Smooth muscle cell (in vitro differentiated cells): ENCODE measurements at regions not wholly inside any gene's neighbourhood (a gene's known extent, or its start where the extent isn't known, plus 50 kb on each side); places are given as distances from the start of the nearest gene placed in this dataset.

Experiments
- DNase-seq: peaks from one replicate; lab custom pipeline; 2025; ENCODE audit not compliant: unreplicated experiment; lab: John Stamatoyannopoulos, UW
- H2AFZ ChIP-seq: fragments of 200-600 bp; sonication (generic); 2 replicates; pipeline ENCODE4 v1.6.0; 2016; ENCODE audit warnings: antibody characterized with exemption, low read depth, mild to moderate bottlenecking
- H3F3A ChIP-seq: fragments of 200-600 bp; sonication (generic); 2 replicates; pipeline ENCODE4 v1.6.0; 2017; ENCODE audit warnings: antibody characterized with exemption, low read depth
- H3K27ac ChIP-seq: fragments of 200-600 bp; sonication (generic); 2 replicates; pipeline ENCODE4 v1.5.1; 2016; ENCODE audit warnings: low read depth, mild to moderate bottlenecking
- H3K27me3 ChIP-seq: fragments of 200-600 bp; sonication (generic); 2 replicates; pipeline ENCODE4 v1.6.1; 2016; ENCODE audit warnings: low read depth, mild to moderate bottlenecking
- H3K36me3 ChIP-seq: fragments of 200-600 bp; sonication (generic); 2 replicates; pipeline ENCODE4 v1.5.1; 2016; ENCODE audit warnings: low read depth
- H3K4me1 ChIP-seq: fragments of 200-600 bp; sonication (generic); 2 replicates; pipeline ENCODE4 v1.5.1; 2016; ENCODE audit warnings: low read depth
- H3K4me2 ChIP-seq: fragments of 200-600 bp; sonication (generic); 2 replicates; pipeline ENCODE4 v1.6.0; 2016; ENCODE audit warnings: mild to moderate bottlenecking
- H3K4me3 ChIP-seq: fragments of 200-600 bp; sonication (generic); 2 replicates; pipeline ENCODE4 v1.5.1; 2016; ENCODE audit warnings: mild to moderate bottlenecking
- H3K79me2 ChIP-seq: fragments of 200-600 bp; sonication (generic); 2 replicates; pipeline ENCODE4 v1.6.0; 2016; ENCODE audit warnings: low read depth, mild to moderate bottlenecking
- H3K9ac ChIP-seq: fragments of 200-600 bp; sonication (generic); 2 replicates; pipeline ENCODE4 v1.6.0; 2016; ENCODE audit warnings: low read depth
- H3K9me3 ChIP-seq: fragments of 200-600 bp; sonication (generic); replicated peaks from 2 replicates; pipeline ENCODE4 v1.5.1; 2016; ENCODE audit warnings: low read depth
- H4K20me1 ChIP-seq: fragments of 200-600 bp; sonication (generic); 2 replicates; pipeline ENCODE4 v1.6.0; 2016; ENCODE audit warnings: low read depth
- WGBS: methylation state at CpG from one replicate; pipeline ENCODE4 v1.1.7; 2016; ENCODE audit warnings: low lambda C conversion rate; 5-methylcytosine and 5-hydroxymethylcytosine counted together
- TF ChIP-seq, protein P1 (sequence below): fragments of 200-600 bp; sonication (generic); IDR thresholded peaks from 2 replicates; pipeline ENCODE4 v1.5.1; 2017; ENCODE audit warnings: borderline replicate concordance, mild to moderate bottlenecking, antibody characterized with exemption; ENCODE audit not compliant: insufficient read depth, poor library complexity, severe bottlenecking

DNA sequence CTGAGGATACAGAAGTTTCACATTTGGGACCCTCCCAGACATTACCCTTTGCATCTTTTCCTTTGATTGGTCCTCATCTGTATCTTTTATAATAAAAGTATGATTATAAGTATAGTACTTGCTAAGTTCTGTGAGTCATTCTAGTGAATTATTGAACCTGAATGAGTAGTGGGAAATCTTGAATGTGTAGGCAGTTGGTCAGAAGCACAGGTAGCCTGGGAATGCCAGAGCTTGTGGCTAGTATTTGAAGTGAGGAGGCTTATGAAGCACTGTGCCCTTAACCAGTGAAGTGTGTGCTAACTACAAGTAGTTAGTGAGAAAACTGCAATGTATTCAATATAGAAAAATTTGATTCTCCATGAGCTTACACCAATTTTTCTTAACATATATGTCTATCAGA, 257.6 kb downstream of the GRB14 start:
- Histone ChIP-seq H2AFZ (no peak overlapping the region), H3K36me3 (no peaks in the 10 kb centered on the region)

DNA sequence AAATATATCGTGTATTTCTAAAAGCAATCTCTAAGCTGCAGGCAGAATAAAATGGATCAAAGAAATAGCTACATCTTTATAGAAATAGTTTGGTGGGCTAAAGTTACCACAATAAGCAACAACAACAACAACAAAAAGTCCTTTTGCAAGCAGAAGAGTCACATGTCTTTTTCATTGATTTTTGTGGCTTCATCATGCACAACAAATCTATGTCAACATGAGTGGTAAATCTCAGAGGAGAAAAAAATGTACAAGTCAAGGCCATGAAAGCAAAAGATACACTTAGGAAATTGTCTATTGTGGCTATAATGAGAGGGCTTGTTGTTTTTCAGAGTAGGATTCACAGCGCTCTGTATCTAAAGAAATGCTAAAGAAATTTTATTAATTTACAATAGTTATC, 269.7 kb downstream of the GRB14 start:
- no peak for DNase-seq
- WGBS = 86% methylated on average over 2 of the region's 2 CpGs
- no peaks in the 10 kb centered on the region for H3K79me2 ChIP-seq
- TF ChIP-seq, protein P1, sequence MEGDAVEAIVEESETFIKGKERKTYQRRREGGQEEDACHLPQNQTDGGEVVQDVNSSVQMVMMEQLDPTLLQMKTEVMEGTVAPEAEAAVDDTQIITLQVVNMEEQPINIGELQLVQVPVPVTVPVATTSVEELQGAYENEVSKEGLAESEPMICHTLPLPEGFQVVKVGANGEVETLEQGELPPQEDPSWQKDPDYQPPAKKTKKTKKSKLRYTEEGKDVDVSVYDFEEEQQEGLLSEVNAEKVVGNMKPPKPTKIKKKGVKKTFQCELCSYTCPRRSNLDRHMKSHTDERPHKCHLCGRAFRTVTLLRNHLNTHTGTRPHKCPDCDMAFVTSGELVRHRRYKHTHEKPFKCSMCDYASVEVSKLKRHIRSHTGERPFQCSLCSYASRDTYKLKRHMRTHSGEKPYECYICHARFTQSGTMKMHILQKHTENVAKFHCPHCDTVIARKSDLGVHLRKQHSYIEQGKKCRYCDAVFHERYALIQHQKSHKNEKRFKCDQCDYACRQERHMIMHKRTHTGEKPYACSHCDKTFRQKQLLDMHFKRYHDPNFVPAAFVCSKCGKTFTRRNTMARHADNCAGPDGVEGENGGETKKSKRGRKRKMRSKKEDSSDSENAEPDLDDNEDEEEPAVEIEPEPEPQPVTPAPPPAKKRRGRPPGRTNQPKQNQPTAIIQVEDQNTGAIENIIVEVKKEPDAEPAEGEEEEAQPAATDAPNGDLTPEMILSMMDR = no peak
- H3K27me3 ChIP-seq = no peaks in the 10 kb centered on the region
- H3K27ac ChIP-seq = no peak overlapping the region
- H3K4me2 ChIP-seq = no peak overlapping the region
- H3K4me1 ChIP-seq = no peaks in the 10 kb centered on the region
- no peak overlapping the region for H3K4me3 ChIP-seq
- no peak overlapping the region for H2AFZ ChIP-seq
- H3K36me3 ChIP-seq = no peaks in the 10 kb centered on the region
- no peaks in the 10 kb centered on the region for H3F3A ChIP-seq
- H4K20me1 ChIP-seq = no peaks in the 10 kb centered on the region
- no peak overlapping the region for H3K9ac ChIP-seq
- H3K9me3 ChIP-seq = no peaks in the 10 kb centered on the region

More for the DNA sequence above, 257.6 kb downstream of the GRB14 start:
- Histone ChIP-seq H3F3A (no peaks in the 10 kb centered on the region), H3K9me3 (no peaks in the 10 kb centered on the region), H3K4me2 (no peak overlapping the region), H4K20me1 (no peaks in the 10 kb centered on the region), H3K27ac (no peak overlapping the region), H3K79me2 (no peaks in the 10 kb centered on the region), H3K4me3 (no peak overlapping the region), H3K27me3 (peaks cover 4% of the 10 kb centered on the region), H3K4me1 (no peaks in the 10 kb centered on the region), H3K9ac (no peak overlapping the region)
- TF ChIP-seq, protein P1 = no peak
- no peak for DNase-seq

DNA sequence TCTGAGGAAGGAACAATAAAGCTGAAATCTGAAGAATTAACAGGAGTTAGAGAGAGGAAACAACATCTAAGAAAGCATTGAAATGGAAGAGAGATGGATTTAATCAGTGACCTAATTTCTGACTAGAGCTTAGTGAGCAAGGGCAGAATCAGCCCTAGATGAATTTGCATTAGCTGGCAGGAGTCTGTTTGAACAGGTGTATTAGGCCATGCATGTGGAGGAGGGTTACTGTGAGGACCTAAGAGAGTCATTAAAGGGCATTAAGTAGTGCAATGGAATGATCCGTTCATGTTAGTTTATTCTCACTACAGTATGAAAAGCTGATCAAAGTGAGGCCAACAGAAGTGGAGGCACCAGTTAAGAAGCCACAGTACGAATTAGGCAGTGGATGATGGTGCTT, 285.3 kb downstream of the GRB14 start:
- Histone ChIP-seq H3K4me3 (no peak overlapping the region), H3K9me3 (no peaks in the 10 kb centered on the region), H3K27me3 (no peaks in the 10 kb centered on the region), H3K4me2 (no peak overlapping the region), H3K27ac (no peak overlapping the region), H3F3A (no peaks in the 10 kb centered on the region), H3K9ac (no peak overlapping the region), H4K20me1 (no peaks in the 10 kb centered on the region), H2AFZ (no peak overlapping the region), H3K79me2 (no peaks in the 10 kb centered on the region), H3K36me3 (no peaks in the 10 kb centered on the region), H3K4me1 (no peaks in the 10 kb centered on the region)
- TF ChIP-seq, protein P1 = no peak
- DNase-seq = no peak
- WGBS = 83% methylated on average over 2 of the region's 2 CpGs

DNA sequence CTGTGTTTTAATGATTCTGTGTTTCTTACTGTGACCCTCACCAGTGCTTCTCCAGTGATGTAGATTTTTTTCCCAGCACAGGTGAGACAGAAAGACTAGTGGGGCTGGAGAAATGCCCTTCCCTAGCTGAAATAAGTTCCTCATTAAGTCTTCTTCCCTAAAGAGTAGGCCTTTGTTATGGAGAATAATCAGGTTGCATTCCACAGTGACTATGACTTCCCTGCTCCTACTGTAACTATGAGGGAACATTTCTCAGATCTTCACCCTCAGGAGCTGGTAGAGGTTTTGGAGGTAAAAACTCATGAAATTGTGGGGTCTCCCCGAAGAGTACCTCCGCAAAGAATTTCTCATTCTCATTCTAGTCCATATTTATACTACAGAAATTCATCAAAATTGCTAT, 286.2 kb downstream of the GRB14 start:
- TF ChIP-seq, protein P1 = no peak
- Histone ChIP-seq H3F3A (no peaks in the 10 kb centered on the region), H3K36me3 (no peaks in the 10 kb centered on the region), H3K79me2 (no peaks in the 10 kb centered on the region), H3K4me1 (no peaks in the 10 kb centered on the region), H3K4me2 (no peak overlapping the region), H3K27me3 (no peaks in the 10 kb centered on the region), H3K9me3 (no peaks in the 10 kb centered on the region), H3K9ac (no peak overlapping the region), H2AFZ (no peak overlapping the region), H3K27ac (no peak overlapping the region), H3K4me3 (no peak overlapping the region), H4K20me1 (no peaks in the 10 kb centered on the region)
- WGBS = 96% methylated on average over 2 of the region's 2 CpGs
- no peak for DNase-seq
